ENCODE measurements at regions not wholly inside any gene's neighbourhood (a gene's known extent, or its start where the extent isn't known, plus 50 kb on each side); places are given as distances from the start of the nearest gene placed in this dataset.

GRCh38 chr13:60690604-60691003 lies 293.6 kb downstream of the TDRD3 start:
- no peaks in the 10 kb centered on the region for H3K9me3 ChIP-seq
- H3K4me3 ChIP-seq, result no peak overlapping the region
- no peaks in the 10 kb centered on the region for H3K27me3 ChIP-seq
- no peaks in the 10 kb centered on the region for H3K4me1 ChIP-seq
- DNase-seq, result no peak
- no peaks in the 10 kb centered on the region for H3K36me3 ChIP-seq
- TF ChIP-seq CTCF (IDR thresholded peaks at IDR 0.05) (no peak), POLR2A (IDR thresholded peaks at IDR 0.05) (no peak)
- no peak overlapping the region for H3K27ac ChIP-seq

GRCh38 chr13:60689571-60689970 lies 292.6 kb downstream of the TDRD3 start:
- H3K4me3 ChIP-seq, result no peak overlapping the region
- H3K27ac ChIP-seq, result no peak overlapping the region
- H3K36me3 ChIP-seq, result no peaks in the 10 kb centered on the region
- DNase-seq, result no peak
- H3K4me1 ChIP-seq, result no peaks in the 10 kb centered on the region
- no peak for TF ChIP-seq CTCF (IDR thresholded peaks at IDR 0.05)
- no peak for TF ChIP-seq POLR2A (IDR thresholded peaks at IDR 0.05)
- H3K27me3 ChIP-seq, result no peaks in the 10 kb centered on the region
- no peaks in the 10 kb centered on the region for H3K9me3 ChIP-seq

GRCh38 chr13:60689076-60689475 lies 292.1 kb downstream of the TDRD3 start:
- Histone ChIP-seq H3K27ac (no peak overlapping the region), H3K9me3 (no peaks in the 10 kb centered on the region), H3K27me3 (no peaks in the 10 kb centered on the region), H3K36me3 (no peaks in the 10 kb centered on the region), H3K4me1 (no peaks in the 10 kb centered on the region), H3K4me3 (no peak overlapping the region)
- DNase-seq, result no peak
- TF ChIP-seq CTCF (IDR thresholded peaks at IDR 0.05) (no peak), POLR2A (IDR thresholded peaks at IDR 0.05) (no peak)

GRCh38 chr13:60679928-60680694 lies 283.1 kb downstream of the TDRD3 start:
- Histone ChIP-seq H3K4me1 (no peaks in the 10 kb centered on the region), H3K27me3 (no peaks in the 10 kb centered on the region), H3K36me3 (no peaks in the 10 kb centered on the region), H3K27ac (no peak overlapping the region), H3K9me3 (no peaks in the 10 kb centered on the region), H3K4me3 (no peak overlapping the region)
- TF ChIP-seq POLR2A (IDR thresholded peaks at IDR 0.05), result no peak
- no peak for TF ChIP-seq CTCF (IDR thresholded peaks at IDR 0.05)
- no peak for DNase-seq

GRCh38 chr13:60679131-60679530 lies 282.1 kb downstream of the TDRD3 start:
- H3K9me3 ChIP-seq, result no peaks in the 10 kb centered on the region
- no peaks in the 10 kb centered on the region for H3K27me3 ChIP-seq
- TF ChIP-seq CTCF (IDR thresholded peaks at IDR 0.05), result no peak
- no peak for TF ChIP-seq POLR2A (IDR thresholded peaks at IDR 0.05)
- H3K27ac ChIP-seq, result no peak overlapping the region
- H3K4me1 ChIP-seq, result no peaks in the 10 kb centered on the region
- H3K36me3 ChIP-seq, result no peaks in the 10 kb centered on the region
- H3K4me3 ChIP-seq, result no peak overlapping the region
- DNase-seq, result no peak

Measured in Peyer's patch (tissue), 4 donors.